ENCODE measurements at regions not wholly inside any gene's neighbourhood (a gene's known extent, or its start where the extent isn't known, plus 50 kb on each side); places are given as distances from the start of the nearest gene placed in this dataset.

- intact Hi-C loops (cut with DNase I; ENCODE audit: low total_unique reads) (no loop called here), in situ Hi-C loops (cut with MboI; ENCODE audit: low sequenced_read_pairs in 4 of 4) (no loop called here)
- H3K27ac ChIP-seq: no peak overlapping the region
- no peaks in the 10 kb centered on the region for H3K36me3 ChIP-seq
- TF ChIP-seq CTCF (IDR thresholded peaks at IDR 0.05 in 4 of 5, conservative IDR thresholded peaks at IDR 0.05 in 1 of 5) (no peak), POLR2A (IDR thresholded peaks at IDR 0.05) (no peak)
- H3K4me1 ChIP-seq: no peaks in the 10 kb centered on the region
- peaks cover 0 to 2% (median 0%) of the 10 kb centered on the region in 3 donors for H3K9me3 ChIP-seq
- no peak overlapping the region for H3K4me3 ChIP-seq
- no peak for DNase-seq
- no peak for ATAC-seq
- no peaks in the 10 kb centered on the region for H3K27me3 ChIP-seq
These were observed 494.6 kb downstream of the CNTN6 start for GRCh38 chr3:1587426-1587825.

DNA sequence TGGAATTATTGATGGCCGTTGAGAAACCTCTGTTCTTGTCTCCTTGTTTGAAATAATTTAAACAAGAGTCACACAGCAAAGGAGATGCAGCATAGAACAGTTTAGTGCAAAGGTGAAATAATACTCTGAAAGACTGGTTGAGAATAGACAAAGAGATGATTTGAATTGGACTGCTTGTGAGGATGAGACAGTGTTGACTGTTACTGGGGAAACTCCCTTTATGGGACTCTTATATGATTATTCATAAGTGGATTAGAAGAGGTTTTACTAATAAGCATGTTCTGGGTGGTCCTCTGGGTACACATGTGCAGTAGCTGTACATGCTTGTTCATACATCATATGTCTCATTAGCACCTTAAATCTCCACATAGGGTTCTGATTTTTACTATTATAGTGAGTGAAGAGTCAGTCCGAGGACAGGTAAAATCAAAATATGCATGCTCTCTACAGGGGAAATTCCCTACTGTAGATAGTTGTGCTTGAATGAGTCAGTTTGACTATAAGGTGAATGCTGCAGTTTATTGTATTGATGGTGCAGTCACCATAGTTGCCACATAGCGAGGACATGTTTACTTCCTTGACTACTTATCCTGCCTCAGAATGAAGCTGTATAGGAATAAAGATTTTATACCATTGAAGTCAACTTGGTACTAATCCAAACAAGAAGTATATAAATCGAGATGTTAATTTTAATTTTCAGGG, 498.7 kb downstream of the CNTN6 start:
- Histone ChIP-seq H3K27ac (no peak overlapping the region), H3K27me3 (no peaks in the 10 kb centered on the region), H3K4me3 (no peak overlapping the region), H3K9me3 (peaks cover 0 to 2% (median 0%) of the 10 kb centered on the region in 3 donors), H3K4me1 (no peaks in the 10 kb centered on the region), H3K36me3 (no peaks in the 10 kb centered on the region)
- TF ChIP-seq POLR2A (IDR thresholded peaks at IDR 0.05) (no peak), CTCF (IDR thresholded peaks at IDR 0.05 in 4 of 5, conservative IDR thresholded peaks at IDR 0.05 in 1 of 5) (no peak)
- intact Hi-C loops (cut with DNase I; ENCODE audit: low total_unique reads) (no loop called here), in situ Hi-C loops (cut with MboI; ENCODE audit: low sequenced_read_pairs in 4 of 4) (no loop called here)
- DNase-seq (no peak), ATAC-seq (no peak)

- no peaks in the 10 kb centered on the region for H3K36me3 ChIP-seq
- H3K27ac ChIP-seq: no peak overlapping the region
- TF ChIP-seq CTCF (IDR thresholded peaks at IDR 0.05 in 4 of 5, conservative IDR thresholded peaks at IDR 0.05 in 1 of 5) (no peak), POLR2A (IDR thresholded peaks at IDR 0.05) (no peak)
- ATAC-seq (no peak), DNase-seq (no peak)
- no peaks in the 10 kb centered on the region for H3K27me3 ChIP-seq
- H3K9me3 ChIP-seq: peaks cover 0 to 2% (median 0%) of the 10 kb centered on the region in 3 donors
- no peak overlapping the region for H3K4me3 ChIP-seq
- intact Hi-C loops (cut with DNase I; ENCODE audit: low total_unique reads): no loop called here
- H3K4me1 ChIP-seq: no peaks in the 10 kb centered on the region
- in situ Hi-C loops (cut with MboI; ENCODE audit: low sequenced_read_pairs in 4 of 4): no loop called here
These were observed 502.1 kb downstream of the CNTN6 start for GRCh38 chr3:1594940-1595339.

DNA sequence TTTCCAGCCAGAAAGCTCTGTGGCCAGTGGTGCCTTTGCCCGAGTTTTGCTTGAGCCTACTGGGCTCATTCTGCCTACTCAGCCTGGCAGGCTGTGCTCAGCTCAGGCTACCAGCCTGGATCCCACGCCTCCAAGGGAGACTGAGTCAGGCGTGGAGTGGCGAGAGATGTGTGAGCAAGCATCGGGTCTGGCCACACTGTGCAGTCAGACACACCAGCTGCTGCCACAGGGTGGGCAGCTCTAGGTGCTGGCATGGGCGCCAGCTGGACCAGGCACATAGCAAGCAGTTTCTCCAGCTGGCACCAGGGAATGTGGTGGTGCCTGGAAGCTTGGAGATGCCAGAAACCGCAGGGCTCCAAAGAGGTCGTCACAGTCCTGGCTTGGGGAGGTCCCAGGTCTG, 498.5 kb upstream of the CNTN4 start:
- H3K36me3 ChIP-seq: no peaks in the 10 kb centered on the region

More for the DNA sequence above, 498.5 kb upstream of the CNTN4 start:
- Histone ChIP-seq H3K4me3 (no peak overlapping the region), H3K9me3 (no peaks in the 10 kb centered on the region), H3K4me1 (no peaks in the 10 kb centered on the region), H3K27me3 (no peaks in the 10 kb centered on the region), H3K27ac (no peak overlapping the region)
- ATAC-seq (no peak), DNase-seq (no peak)
- TF ChIP-seq CTCF (IDR thresholded peaks at IDR 0.05 in 4 of 5, conservative IDR thresholded peaks at IDR 0.05 in 1 of 5): no peak
- TF ChIP-seq POLR2A (IDR thresholded peaks at IDR 0.05): no peak
- in situ Hi-C loops (cut with MboI; ENCODE audit: low sequenced_read_pairs in 4 of 4) (no loop called here), intact Hi-C loops (cut with DNase I; ENCODE audit: low total_unique reads) (no loop called here)

Data from gastrocnemius medialis (tissue), 4 donors.